ENCODE measurements at regions not wholly inside any gene's neighbourhood (a gene's known extent, or its start where the extent isn't known, plus 50 kb on each side); places are given as distances from the start of the nearest gene placed in this dataset.
"Not testable (repeated sequence)": the region's sequence is repeated elsewhere in the genome, so short reads cannot be mapped to it uniquely, and the experiment has no call there.

DNA sequence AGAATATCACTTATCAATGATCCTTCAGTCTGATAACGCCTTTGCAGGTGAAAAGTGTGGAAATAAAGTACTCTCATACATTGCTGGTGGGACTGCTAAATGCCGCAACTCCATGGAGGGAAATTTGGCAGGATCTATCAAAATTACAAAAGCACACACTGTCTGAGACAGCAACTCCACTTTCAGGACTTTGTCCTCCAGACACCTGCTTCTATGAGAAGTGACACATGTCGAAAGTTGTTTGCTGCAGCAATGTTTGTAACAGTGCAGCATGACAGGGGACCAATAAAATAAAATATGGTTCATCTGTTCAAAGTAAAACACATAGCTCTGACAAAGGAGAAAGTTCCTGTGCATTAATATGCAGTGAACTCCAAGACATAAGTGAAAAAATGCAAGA, 76.2 kb upstream of the PDPR start:
- DNase-seq (ENCODE audit: low read depth, low spot score); H3K27me3 ChIP-seq (ENCODE audit: control insufficient read depth, insufficient read depth, low read length); H3K4me3 ChIP-seq (ENCODE audit: low read depth in 2 of 2, low read length in 2 of 2); intact Hi-C loops (cut with micrococcal nuclease; ENCODE audit: unreplicated experiment); H3K36me3 ChIP-seq (ENCODE audit: control insufficient read depth, insufficient read depth, low read length); CTCF ChIA-PET; ATAC-seq; H3K9me3 ChIP-seq (ENCODE audit: control insufficient read depth, insufficient read depth, low read depth, low read length); POLR2A ChIA-PET; H3K27ac ChIP-seq (ENCODE audit: low read length); BruUV-seq (replicated peaks); H3K4me1 ChIP-seq (ENCODE audit: control insufficient read depth, insufficient read depth, low read length); in situ Hi-C loops (cut with HindIII; ENCODE audit: low pct_unique_long_range_greater_than_20kb, low sequenced_read_pairs): not testable (repeated sequence)

DNA sequence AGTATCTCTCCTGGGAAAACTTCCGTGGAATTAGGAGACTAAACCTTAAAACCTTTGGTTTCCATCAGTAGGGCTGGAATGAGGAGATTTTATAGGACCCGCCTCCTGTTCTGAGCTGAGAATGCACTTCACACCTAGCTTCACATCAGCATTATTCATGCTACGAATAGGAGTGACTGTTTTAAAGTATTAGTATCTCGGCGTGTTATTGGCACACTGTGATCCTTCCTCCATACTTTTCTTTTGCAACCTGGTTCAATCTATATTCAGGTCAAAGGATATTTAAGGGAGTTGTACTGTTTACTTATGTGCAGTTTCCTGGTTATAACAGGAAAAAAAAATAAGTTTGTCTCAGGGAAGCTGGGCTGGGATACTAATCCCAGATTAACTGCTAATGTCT, 73.6 kb upstream of the PDPR start:
- in situ Hi-C loops (cut with HindIII; ENCODE audit: low pct_unique_long_range_greater_than_20kb, low sequenced_read_pairs); H3K4me3 ChIP-seq (ENCODE audit: low read depth in 2 of 2, low read length in 2 of 2); CTCF ChIA-PET; POLR2A ChIA-PET; ATAC-seq; H3K27ac ChIP-seq (ENCODE audit: low read length); BruUV-seq (replicated peaks); DNase-seq (ENCODE audit: low read depth, low spot score); H3K27me3 ChIP-seq (ENCODE audit: control insufficient read depth, insufficient read depth, low read length); H3K9me3 ChIP-seq (ENCODE audit: control insufficient read depth, insufficient read depth, low read depth, low read length); intact Hi-C loops (cut with micrococcal nuclease; ENCODE audit: unreplicated experiment); H3K4me1 ChIP-seq (ENCODE audit: control insufficient read depth, insufficient read depth, low read length); H3K36me3 ChIP-seq (ENCODE audit: control insufficient read depth, insufficient read depth, low read length): not testable (repeated sequence)

DNA sequence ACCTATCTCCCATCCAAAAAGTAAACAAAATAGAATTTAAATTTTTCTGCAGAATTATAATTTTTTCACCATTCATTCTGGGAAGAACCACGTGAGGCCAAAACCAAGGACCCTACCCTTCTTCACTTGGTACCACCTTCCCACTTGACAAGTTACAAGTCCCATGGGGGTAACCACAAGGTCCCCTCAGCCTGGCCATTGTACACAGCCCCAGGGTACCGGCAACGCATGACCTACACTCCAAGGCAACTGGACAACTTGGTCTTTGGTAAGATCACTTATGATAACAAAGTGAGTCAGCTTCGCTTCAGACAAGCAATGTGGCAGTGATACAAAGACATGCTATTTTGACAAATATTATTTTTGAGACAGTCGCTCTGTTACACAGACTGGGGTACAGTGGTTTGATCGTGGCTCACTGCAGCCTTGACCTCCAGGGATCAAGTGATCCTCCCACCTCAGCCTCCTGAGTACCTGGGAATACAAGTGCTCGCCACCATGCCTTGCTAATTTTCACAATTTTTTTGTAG, 70.5 kb upstream of the PDPR start:
- CTCF ChIA-PET; H3K36me3 ChIP-seq (ENCODE audit: control insufficient read depth, insufficient read depth, low read length); H3K4me3 ChIP-seq (ENCODE audit: low read depth in 2 of 2, low read length in 2 of 2); intact Hi-C loops (cut with micrococcal nuclease; ENCODE audit: unreplicated experiment); BruUV-seq (replicated peaks); H3K4me1 ChIP-seq (ENCODE audit: control insufficient read depth, insufficient read depth, low read length); DNase-seq (ENCODE audit: low read depth, low spot score); POLR2A ChIA-PET; H3K27me3 ChIP-seq (ENCODE audit: control insufficient read depth, insufficient read depth, low read length); H3K9me3 ChIP-seq (ENCODE audit: control insufficient read depth, insufficient read depth, low read depth, low read length); in situ Hi-C loops (cut with HindIII; ENCODE audit: low pct_unique_long_range_greater_than_20kb, low sequenced_read_pairs); ATAC-seq; H3K27ac ChIP-seq (ENCODE audit: low read length): not testable (repeated sequence)

DNA sequence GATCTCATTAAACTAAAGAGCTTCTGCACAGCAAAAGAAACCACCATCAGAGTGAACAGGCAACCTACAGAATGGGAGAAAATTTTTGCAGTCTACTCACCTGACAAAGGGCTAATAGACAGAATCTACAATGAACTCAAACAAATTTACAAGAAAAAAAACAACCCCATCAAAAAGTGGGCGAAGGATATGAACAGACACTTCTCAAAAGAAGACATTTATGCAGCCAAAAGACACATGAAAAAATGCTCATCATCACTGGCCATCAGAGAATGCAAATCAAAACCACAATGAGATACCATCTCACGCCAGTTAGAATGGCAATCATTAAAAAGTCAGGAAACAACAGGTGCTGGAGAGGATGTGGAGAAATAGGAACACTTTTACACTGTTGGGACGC, 67.6 kb upstream of the PDPR start:
- ATAC-seq = not testable (repeated sequence)

DNA sequence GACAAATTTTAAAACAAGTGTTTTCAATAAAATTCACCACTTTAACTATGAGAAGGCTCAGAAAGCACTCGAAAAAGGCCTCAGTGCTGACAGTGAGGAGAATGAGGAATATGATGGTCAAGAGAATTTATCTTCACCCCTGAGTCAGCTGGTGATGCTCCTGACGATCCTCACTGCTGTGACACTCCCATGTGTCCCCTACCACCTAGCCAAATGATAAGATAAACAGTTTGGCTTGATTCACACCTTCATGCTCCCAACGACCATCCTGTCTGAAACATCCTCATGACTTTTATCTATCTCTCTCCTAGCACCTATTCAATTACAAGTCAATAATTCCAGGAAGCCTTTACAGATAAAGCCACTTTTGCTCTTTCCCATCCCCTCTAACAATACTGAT, 66.0 kb upstream of the PDPR start:
- BruUV-seq (replicated peaks); H3K27me3 ChIP-seq (ENCODE audit: control insufficient read depth, insufficient read depth, low read length); CTCF ChIA-PET: not testable (repeated sequence)

More for the DNA sequence above, 67.6 kb upstream of the PDPR start:
- H3K4me1 ChIP-seq (ENCODE audit: control insufficient read depth, insufficient read depth, low read length); H3K36me3 ChIP-seq (ENCODE audit: control insufficient read depth, insufficient read depth, low read length); BruUV-seq (replicated peaks); H3K9me3 ChIP-seq (ENCODE audit: control insufficient read depth, insufficient read depth, low read depth, low read length); CTCF ChIA-PET; H3K4me3 ChIP-seq (ENCODE audit: low read depth in 2 of 2, low read length in 2 of 2); H3K27ac ChIP-seq (ENCODE audit: low read length); in situ Hi-C loops (cut with HindIII; ENCODE audit: low pct_unique_long_range_greater_than_20kb, low sequenced_read_pairs); intact Hi-C loops (cut with micrococcal nuclease; ENCODE audit: unreplicated experiment); DNase-seq (ENCODE audit: low read depth, low spot score); H3K27me3 ChIP-seq (ENCODE audit: control insufficient read depth, insufficient read depth, low read length); POLR2A ChIA-PET: not testable (repeated sequence)

DNA sequence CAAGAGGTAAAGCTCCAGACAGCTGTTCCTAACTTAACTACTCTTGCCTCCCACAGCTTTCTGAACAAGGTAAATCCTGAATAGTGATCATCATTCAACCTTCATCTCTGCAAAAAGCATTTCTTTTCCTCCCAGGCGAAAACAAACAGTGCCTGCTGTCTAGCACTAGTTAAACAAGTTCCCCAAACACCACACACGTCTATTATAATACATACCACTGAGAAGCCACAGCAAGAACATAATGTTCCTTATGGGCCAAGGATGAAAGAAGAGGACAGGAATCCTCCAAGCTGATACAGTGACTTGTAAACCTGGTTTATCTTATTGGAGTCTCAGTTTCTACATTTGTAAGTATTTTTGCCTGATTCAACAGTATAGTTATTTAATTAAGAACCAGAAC, 56.1 kb upstream of the PDPR start:
- H3K27me3 ChIP-seq (ENCODE audit: control insufficient read depth, insufficient read depth, low read length); intact Hi-C loops (cut with micrococcal nuclease; ENCODE audit: unreplicated experiment); H3K9me3 ChIP-seq (ENCODE audit: control insufficient read depth, insufficient read depth, low read depth, low read length); H3K27ac ChIP-seq (ENCODE audit: low read length); in situ Hi-C loops (cut with HindIII; ENCODE audit: low pct_unique_long_range_greater_than_20kb, low sequenced_read_pairs); H3K4me3 ChIP-seq (ENCODE audit: low read depth in 2 of 2, low read length in 2 of 2); ATAC-seq; DNase-seq (ENCODE audit: low read depth, low spot score); CTCF ChIA-PET; POLR2A ChIA-PET; H3K36me3 ChIP-seq (ENCODE audit: control insufficient read depth, insufficient read depth, low read length); H3K4me1 ChIP-seq (ENCODE audit: control insufficient read depth, insufficient read depth, low read length); BruUV-seq (replicated peaks): not testable (repeated sequence)

More for the DNA sequence above, 66.0 kb upstream of the PDPR start:
- POLR2A ChIA-PET; H3K27ac ChIP-seq (ENCODE audit: low read length); H3K9me3 ChIP-seq (ENCODE audit: control insufficient read depth, insufficient read depth, low read depth, low read length); H3K4me1 ChIP-seq (ENCODE audit: control insufficient read depth, insufficient read depth, low read length); in situ Hi-C loops (cut with HindIII; ENCODE audit: low pct_unique_long_range_greater_than_20kb, low sequenced_read_pairs); H3K36me3 ChIP-seq (ENCODE audit: control insufficient read depth, insufficient read depth, low read length); intact Hi-C loops (cut with micrococcal nuclease; ENCODE audit: unreplicated experiment); ATAC-seq; H3K4me3 ChIP-seq (ENCODE audit: low read depth in 2 of 2, low read length in 2 of 2); DNase-seq (ENCODE audit: low read depth, low spot score): not testable (repeated sequence)

DNA sequence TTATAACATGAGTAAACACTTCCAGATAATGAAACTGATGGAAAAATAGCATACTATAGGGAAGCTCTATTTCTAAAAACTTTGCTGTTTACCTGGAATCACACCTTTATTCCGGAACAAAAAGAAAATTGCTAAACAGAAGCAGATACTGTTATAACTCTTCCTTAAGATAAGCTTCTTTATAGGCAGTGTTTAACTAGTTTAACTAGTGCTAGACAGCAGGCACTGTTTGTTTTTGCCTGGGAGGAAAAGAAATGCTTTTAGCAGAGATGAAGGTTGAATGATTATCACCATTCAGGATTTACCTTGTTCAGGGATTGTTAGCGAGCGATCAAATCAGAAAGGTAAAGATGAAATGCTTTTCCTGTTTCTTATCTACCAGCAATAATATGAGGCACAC, 54.7 kb upstream of the PDPR start:
- ATAC-seq; H3K27me3 ChIP-seq (ENCODE audit: control insufficient read depth, insufficient read depth, low read length); POLR2A ChIA-PET; BruUV-seq (replicated peaks); H3K36me3 ChIP-seq (ENCODE audit: control insufficient read depth, insufficient read depth, low read length); H3K4me1 ChIP-seq (ENCODE audit: control insufficient read depth, insufficient read depth, low read length); H3K27ac ChIP-seq (ENCODE audit: low read length); H3K9me3 ChIP-seq (ENCODE audit: control insufficient read depth, insufficient read depth, low read depth, low read length); DNase-seq (ENCODE audit: low read depth, low spot score); in situ Hi-C loops (cut with HindIII; ENCODE audit: low pct_unique_long_range_greater_than_20kb, low sequenced_read_pairs); intact Hi-C loops (cut with micrococcal nuclease; ENCODE audit: unreplicated experiment); CTCF ChIA-PET; H3K4me3 ChIP-seq (ENCODE audit: low read depth in 2 of 2, low read length in 2 of 2): not testable (repeated sequence)

DNA sequence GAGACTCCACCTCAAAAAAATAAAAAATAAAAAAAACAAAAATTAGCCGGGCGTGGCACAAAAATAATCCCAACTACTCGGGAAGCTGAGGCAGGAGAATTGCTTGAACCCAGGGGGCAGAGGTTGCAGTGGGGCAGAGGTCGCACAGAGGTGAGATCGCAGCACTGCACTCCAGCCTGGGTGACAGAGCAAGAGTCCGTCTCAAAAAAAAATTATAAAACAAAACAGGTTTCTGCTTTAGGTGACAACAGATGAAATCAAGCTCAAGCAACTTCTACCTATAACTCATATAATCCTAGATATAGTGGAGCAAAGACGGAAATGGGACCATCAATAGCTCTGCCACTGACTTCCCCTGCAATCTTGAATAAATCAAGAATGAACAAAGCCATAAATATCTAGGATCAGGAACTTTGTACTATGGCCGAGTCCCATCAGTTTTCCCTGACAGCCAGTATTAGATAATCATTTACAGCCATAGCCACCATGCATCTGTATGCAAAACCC, 53.6 kb upstream of the PDPR start:
- CTCF ChIA-PET; DNase-seq (ENCODE audit: low read depth, low spot score); intact Hi-C loops (cut with micrococcal nuclease; ENCODE audit: unreplicated experiment); H3K36me3 ChIP-seq (ENCODE audit: control insufficient read depth, insufficient read depth, low read length); H3K9me3 ChIP-seq (ENCODE audit: control insufficient read depth, insufficient read depth, low read depth, low read length); BruUV-seq (replicated peaks); H3K27me3 ChIP-seq (ENCODE audit: control insufficient read depth, insufficient read depth, low read length); in situ Hi-C loops (cut with HindIII; ENCODE audit: low pct_unique_long_range_greater_than_20kb, low sequenced_read_pairs); ATAC-seq; H3K4me3 ChIP-seq (ENCODE audit: low read depth in 2 of 2, low read length in 2 of 2); POLR2A ChIA-PET; H3K4me1 ChIP-seq (ENCODE audit: control insufficient read depth, insufficient read depth, low read length); H3K27ac ChIP-seq (ENCODE audit: low read length): not testable (repeated sequence)
